KMS-11 (cell line): ENCODE measurements at regions not wholly inside any gene's neighbourhood (a gene's known extent, or its start where the extent isn't known, plus 50 kb on each side); places are given as distances from the start of the nearest gene placed in this dataset.
"Not testable (repeated sequence)": the region's sequence is repeated elsewhere in the genome, so short reads cannot be mapped to it uniquely, and the experiment has no call there.

Experiments used
- H2AFZ ChIP-seq: fragments of 200-600 bp; sonication (generic); 2 replicates; pipeline ENCODE4 v1.6.1; 2016; ENCODE audit warnings: antibody characterized with exemption, mixed run types, low read depth
- H3K27ac ChIP-seq: fragments of 200-600 bp; sonication (generic); 2 replicates; pipeline ENCODE4 v1.6.1; 2016; ENCODE audit warnings: mild to moderate bottlenecking, mixed run types
- H3K27me3 ChIP-seq: fragments of 200-600 bp; sonication (generic); 2 replicates; pipeline ENCODE4 v1.6.1; 2017; ENCODE audit warnings: mild to moderate bottlenecking, low read depth, mixed run types, moderate library complexity; ENCODE audit not compliant: insufficient read depth
- H3K36me3 ChIP-seq: fragments of 200-600 bp; sonication (generic); 2 replicates; pipeline ENCODE4 v1.6.1; 2017; ENCODE audit warnings: mild to moderate bottlenecking, mixed run types; ENCODE audit not compliant: insufficient read depth
- H3K4me1 ChIP-seq: fragments of 200-600 bp; sonication (generic); 2 replicates; pipeline ENCODE4 v1.6.1; 2016; ENCODE audit warnings: mild to moderate bottlenecking, low read depth, mixed run types; ENCODE audit not compliant: poor library complexity, severe bottlenecking
- H3K4me2 ChIP-seq: fragments of 200-600 bp; sonication (generic); 2 replicates; pipeline ENCODE4 v1.7.0; 2016; ENCODE audit warnings: mild to moderate bottlenecking, mixed run types
- H3K4me3 ChIP-seq: fragments of 200-600 bp; sonication (generic); IDR thresholded peaks from 2 replicates; pipeline ENCODE4 v1.6.1; 2017; ENCODE audit warnings: low read depth, low read length, mixed read lengths; ENCODE audit not compliant: insufficient read depth
- H3K79me2 ChIP-seq: fragments of 200-600 bp; sonication (generic); 2 replicates; pipeline ENCODE4 v1.6.1; 2016; ENCODE audit warnings: low read depth, mixed run types; ENCODE audit not compliant: insufficient read depth
- H3K9ac ChIP-seq: fragments of 200-600 bp; sonication (generic); 2 replicates; pipeline ENCODE4 v1.6.1; 2016; ENCODE audit warnings: mild to moderate bottlenecking, mixed run types
- H4K20me1 ChIP-seq: fragments of 200-600 bp; sonication (generic); 2 replicates; pipeline ENCODE4 v1.6.1; 2016; ENCODE audit warnings: mild to moderate bottlenecking, mixed run types; ENCODE audit not compliant: insufficient read depth
- TF ChIP-seq, protein P1 (sequence below): fragments of 200-600 bp; sonication (generic); conservative IDR thresholded peaks from 2 replicates; pipeline ENCODE4 v1.6.1; 2017; ENCODE audit warnings: low read depth, mild to moderate bottlenecking, antibody characterized with exemption, low read length, moderate library complexity, mixed read lengths

DNA sequence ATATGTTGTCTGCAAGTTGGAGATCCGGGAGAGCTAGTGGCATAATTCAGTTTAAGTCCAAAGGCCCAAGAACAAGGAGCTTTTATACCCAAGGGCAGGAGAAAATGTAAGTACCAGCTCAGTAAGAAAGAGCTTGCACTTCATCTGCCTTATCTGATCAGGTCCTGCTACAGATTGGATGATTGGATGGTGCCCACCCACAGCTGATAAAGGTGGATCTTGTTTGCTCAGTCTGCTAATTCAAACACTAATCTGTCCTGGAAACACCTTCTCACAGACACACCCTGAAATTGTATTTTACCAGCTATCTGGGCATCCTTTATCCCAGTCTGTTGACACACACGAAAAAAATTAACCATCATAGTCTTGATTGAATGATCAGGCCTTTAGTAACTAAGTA is 230.7 kb upstream of the SLC16A7 start:
- Histone ChIP-seq H3K4me3 (no peak overlapping the region), H3K27me3 (no peaks in the 10 kb centered on the region), H3K27ac (no peak overlapping the region), H3K9ac (no peak overlapping the region), H3K4me1 (no peaks in the 10 kb centered on the region), H4K20me1 (no peaks in the 10 kb centered on the region), H3K36me3 (no peaks in the 10 kb centered on the region), H3K4me2 (no peak overlapping the region), H2AFZ (no peak overlapping the region), H3K79me2 (no peaks in the 10 kb centered on the region)
- TF ChIP-seq, protein P1, sequence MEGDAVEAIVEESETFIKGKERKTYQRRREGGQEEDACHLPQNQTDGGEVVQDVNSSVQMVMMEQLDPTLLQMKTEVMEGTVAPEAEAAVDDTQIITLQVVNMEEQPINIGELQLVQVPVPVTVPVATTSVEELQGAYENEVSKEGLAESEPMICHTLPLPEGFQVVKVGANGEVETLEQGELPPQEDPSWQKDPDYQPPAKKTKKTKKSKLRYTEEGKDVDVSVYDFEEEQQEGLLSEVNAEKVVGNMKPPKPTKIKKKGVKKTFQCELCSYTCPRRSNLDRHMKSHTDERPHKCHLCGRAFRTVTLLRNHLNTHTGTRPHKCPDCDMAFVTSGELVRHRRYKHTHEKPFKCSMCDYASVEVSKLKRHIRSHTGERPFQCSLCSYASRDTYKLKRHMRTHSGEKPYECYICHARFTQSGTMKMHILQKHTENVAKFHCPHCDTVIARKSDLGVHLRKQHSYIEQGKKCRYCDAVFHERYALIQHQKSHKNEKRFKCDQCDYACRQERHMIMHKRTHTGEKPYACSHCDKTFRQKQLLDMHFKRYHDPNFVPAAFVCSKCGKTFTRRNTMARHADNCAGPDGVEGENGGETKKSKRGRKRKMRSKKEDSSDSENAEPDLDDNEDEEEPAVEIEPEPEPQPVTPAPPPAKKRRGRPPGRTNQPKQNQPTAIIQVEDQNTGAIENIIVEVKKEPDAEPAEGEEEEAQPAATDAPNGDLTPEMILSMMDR, result no peak

DNA sequence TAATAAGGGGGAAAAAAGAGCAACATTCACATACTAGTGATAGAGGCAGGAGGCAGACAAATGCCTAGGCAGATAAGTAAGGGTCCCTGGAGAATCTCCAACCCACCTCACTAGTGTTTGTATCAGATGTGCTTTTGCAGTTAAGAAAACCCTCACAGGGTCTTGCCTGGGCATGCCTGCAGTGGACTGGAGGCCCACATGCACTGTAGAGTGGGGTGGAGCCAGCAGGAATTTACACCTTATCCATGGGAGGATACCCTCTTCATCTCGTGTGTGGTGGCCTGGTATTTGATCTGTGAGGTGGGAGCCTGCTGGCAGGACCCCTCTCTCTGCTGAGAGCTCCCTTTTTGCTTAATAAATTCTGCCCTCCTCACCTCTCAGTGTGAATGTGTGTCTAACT is 238.0 kb upstream of the SLC16A7 start:
- Histone ChIP-seq H2AFZ (no peak overlapping the region), H3K9ac (no peak overlapping the region), H4K20me1 (no peaks in the 10 kb centered on the region), H3K27ac (no peak overlapping the region), H3K27me3 (no peaks in the 10 kb centered on the region), H3K4me3 (no peak overlapping the region), H3K4me2 (no peak overlapping the region), H3K36me3 (no peaks in the 10 kb centered on the region), H3K4me1 (no peaks in the 10 kb centered on the region), H3K79me2 (no peaks in the 10 kb centered on the region)
- TF ChIP-seq, protein P1, result no peak

DNA sequence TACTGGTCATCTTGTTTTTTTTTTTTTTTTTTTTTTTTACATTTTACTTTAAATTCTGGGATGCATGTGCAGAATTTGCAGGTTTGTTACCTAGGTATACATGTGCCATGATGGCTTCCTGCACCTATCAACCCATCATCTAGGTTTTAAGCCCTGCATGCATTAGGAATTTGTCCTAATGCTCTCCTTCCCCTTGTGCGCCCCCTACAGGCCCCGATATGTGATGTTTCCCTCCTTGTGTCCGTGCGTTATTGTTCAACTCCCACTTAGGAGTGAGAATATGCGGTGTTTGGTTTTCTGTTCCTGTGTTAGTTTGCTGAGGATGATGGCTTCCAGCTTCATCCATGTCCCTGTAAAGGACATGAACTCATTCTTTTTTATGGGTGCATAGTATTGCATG is 249.6 kb upstream of the SLC16A7 start:
- H2AFZ ChIP-seq, H3K9ac ChIP-seq, H3K4me2 ChIP-seq, H3K36me3 ChIP-seq, H3K4me3 ChIP-seq, H3K27me3 ChIP-seq, H3K4me1 ChIP-seq, H3K79me2 ChIP-seq, H3K27ac ChIP-seq, H4K20me1 ChIP-seq: not testable (repeated sequence)
- TF ChIP-seq, protein P1, result peak; percentile 51; the same call in 1 of the 2 replicates

DNA sequence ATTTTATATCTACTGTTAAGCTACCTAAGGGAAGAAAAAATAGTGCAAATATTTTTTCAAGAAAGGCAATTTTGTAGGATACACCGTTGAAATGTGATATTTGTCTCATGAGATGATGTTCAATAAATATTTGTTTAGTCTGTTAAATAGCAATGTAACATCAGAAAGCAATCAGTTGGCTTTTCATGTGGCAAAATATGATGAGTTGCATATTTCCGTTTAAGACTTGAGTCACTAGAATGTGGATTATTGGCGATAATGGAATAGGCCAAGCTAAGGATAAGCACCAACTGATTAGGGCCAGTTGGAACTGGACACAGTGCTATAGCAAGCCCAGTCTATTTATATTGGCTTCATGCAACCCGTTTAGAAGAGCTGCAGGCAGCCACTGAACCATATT is 250.4 kb upstream of the SLC16A7 start:
- no peak overlapping the region for H3K4me2 ChIP-seq

More for the DNA sequence above, 250.4 kb upstream of the SLC16A7 start:
- H3K27me3 ChIP-seq, result no peaks in the 10 kb centered on the region
- TF ChIP-seq, protein P1, result no peak
- H3K36me3 ChIP-seq, result no peaks in the 10 kb centered on the region
- H4K20me1 ChIP-seq, result no peaks in the 10 kb centered on the region
- H3K4me3 ChIP-seq, result no peak overlapping the region
- no peaks in the 10 kb centered on the region for H3K4me1 ChIP-seq
- no peaks in the 10 kb centered on the region for H3K79me2 ChIP-seq
- H2AFZ ChIP-seq, result no peak overlapping the region
- no peak overlapping the region for H3K27ac ChIP-seq
- no peak overlapping the region for H3K9ac ChIP-seq
